ENCODE measurements at regions not wholly inside any gene's neighbourhood (a gene's known extent, or its start where the extent isn't known, plus 50 kb on each side); places are given as distances from the start of the nearest gene placed in this dataset.

DNA sequence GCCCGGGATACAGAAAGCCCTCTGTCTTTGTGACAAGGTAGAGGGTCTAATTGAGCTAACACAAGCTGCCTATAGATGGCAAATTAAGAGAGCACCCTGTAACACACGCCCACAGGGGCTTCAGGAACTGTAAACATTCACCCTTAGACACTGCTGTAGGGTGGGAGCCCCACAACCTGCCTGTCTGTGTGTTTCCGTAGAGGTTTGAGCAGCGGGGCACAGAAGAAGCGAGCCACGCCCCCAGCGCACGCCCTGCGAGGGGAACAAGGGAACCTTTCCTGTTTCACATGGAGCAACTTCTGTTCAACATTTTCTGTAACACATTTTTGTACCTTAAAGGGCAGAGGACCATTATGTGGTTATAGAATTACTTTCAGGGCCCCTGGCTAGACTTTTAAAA, 231.7 kb upstream of the EXOC2 start (continued):
- TF ChIP-seq ZNF140 (tag by site-specific recombination; IDR thresholded peaks at IDR 0.05) (no peak), GLIS2 (tag by site-specific recombination; IDR thresholded peaks at IDR 0.05) (no peak)

DNA sequence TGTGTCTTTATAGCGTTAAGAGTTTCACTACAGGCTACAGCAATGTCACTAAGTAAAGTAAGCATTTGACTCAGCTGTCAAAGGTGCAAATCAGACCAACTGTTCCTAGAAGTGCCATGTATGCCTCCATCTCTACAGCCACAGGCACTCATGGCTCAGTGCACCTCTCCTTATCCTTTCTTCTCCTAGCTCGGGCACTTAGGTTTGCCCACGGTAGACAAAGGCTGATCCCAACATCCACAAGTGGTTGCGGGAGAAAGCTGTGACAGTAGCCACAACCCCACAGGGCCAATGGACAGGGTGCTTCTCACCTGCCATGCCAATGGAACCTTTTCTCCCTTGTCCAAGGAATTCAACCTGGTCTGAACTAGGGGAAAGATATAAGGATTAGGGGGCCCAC, 228.5 kb upstream of the EXOC2 start:
- ChIA-PET CTCF (no interaction called here), POLR2A (no interaction called here)
- Histone ChIP-seq H3K9me3 (ENCODE audit: control insufficient read depth, insufficient read depth, low read depth, low read length) (no peaks in the 10 kb centered on the region; the same call in none of the 2 replicates), H3K4me3 (ENCODE audit: low read depth, low read length) (no peak overlapping the region), H3K36me3 (ENCODE audit: control insufficient read depth in 2 of 2, insufficient read depth in 1 of 2, low read length in 2 of 2) (no peaks in the 10 kb centered on the region), H3K27ac (ENCODE audit: extremely low read depth, low read depth, low read length) (no peak overlapping the region), H3K4me1 (ENCODE audit: control insufficient read depth, insufficient read depth, low read length) (no peaks in the 10 kb centered on the region)
- TF ChIP-seq ZNF426 (tag by site-specific recombination; IDR thresholded peaks at IDR 0.05) (no peak), IKZF3 (tag by site-specific recombination; IDR thresholded peaks at IDR 0.05) (no peak)

DNA sequence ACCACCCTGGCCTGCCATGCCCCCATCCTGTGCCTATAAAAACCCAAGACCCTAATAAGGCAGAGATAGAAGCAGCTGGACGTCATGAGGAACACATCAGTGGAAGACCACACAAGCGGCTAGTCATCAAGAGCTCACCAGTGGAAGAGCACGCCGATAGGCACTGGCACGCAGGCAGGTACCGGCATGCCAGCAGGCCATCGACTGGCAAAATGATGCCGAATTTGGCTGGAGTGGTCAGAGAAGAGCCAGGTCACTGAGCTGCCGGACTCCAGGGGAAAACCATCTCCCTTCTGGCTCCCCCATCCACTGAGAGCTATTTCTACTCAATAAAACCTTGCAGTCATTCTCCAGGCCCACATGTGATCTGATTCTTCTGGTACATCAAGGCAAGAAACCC, 227.6 kb upstream of the EXOC2 start:
- Histone ChIP-seq H3K36me3 (ENCODE audit: control insufficient read depth in 2 of 2, insufficient read depth in 1 of 2, low read length in 2 of 2) (no peaks in the 10 kb centered on the region), H3K27ac (ENCODE audit: extremely low read depth, low read depth, low read length) (no peak overlapping the region), H3K4me3 (ENCODE audit: low read depth, low read length) (no peak overlapping the region), H3K9me3 (ENCODE audit: control insufficient read depth, insufficient read depth, low read depth, low read length) (no peaks in the 10 kb centered on the region; the same call in none of the 2 replicates), H3K4me1 (ENCODE audit: control insufficient read depth, insufficient read depth, low read length) (no peaks in the 10 kb centered on the region)
- POLR2A ChIA-PET = no interaction called here
- CTCF ChIA-PET = interaction anchor here (0.5 kb wide), 1 partner anchor 556 kb away, joined by 3 read pairs; no protein-coding TSS in a partner anchor
- no peak for TF ChIP-seq ZNF621 (tag by site-specific recombination; IDR thresholded peaks at IDR 0.05)
- no peak for TF ChIP-seq ZNF311 (tag by site-specific recombination; IDR thresholded peaks at IDR 0.05; ENCODE audit: borderline replicate concordance)
- no peak for TF ChIP-seq PRDM1 (tag by site-specific recombination; IDR thresholded peaks at IDR 0.05)
- TF ChIP-seq HOXA7 (CRISPR knock-in tag; IDR thresholded peaks at IDR 0.05; ENCODE audit: borderline replicate concordance) = no peak
- TF ChIP-seq ZBTB20 (tag by site-specific recombination; IDR thresholded peaks at IDR 0.05) = no peak
- no peak for TF ChIP-seq ZNF335 (tag by site-specific recombination; conservative IDR thresholded peaks at IDR 0.05)
- no peak for TF ChIP-seq ZNF600 (tag by site-specific recombination; IDR thresholded peaks at IDR 0.05)
- TF ChIP-seq ZNF785 (tag by site-specific recombination; IDR thresholded peaks at IDR 0.05) = no peak
- no peak for TF ChIP-seq IKZF3 (tag by site-specific recombination; IDR thresholded peaks at IDR 0.05)
- TF ChIP-seq, protein P1, sequence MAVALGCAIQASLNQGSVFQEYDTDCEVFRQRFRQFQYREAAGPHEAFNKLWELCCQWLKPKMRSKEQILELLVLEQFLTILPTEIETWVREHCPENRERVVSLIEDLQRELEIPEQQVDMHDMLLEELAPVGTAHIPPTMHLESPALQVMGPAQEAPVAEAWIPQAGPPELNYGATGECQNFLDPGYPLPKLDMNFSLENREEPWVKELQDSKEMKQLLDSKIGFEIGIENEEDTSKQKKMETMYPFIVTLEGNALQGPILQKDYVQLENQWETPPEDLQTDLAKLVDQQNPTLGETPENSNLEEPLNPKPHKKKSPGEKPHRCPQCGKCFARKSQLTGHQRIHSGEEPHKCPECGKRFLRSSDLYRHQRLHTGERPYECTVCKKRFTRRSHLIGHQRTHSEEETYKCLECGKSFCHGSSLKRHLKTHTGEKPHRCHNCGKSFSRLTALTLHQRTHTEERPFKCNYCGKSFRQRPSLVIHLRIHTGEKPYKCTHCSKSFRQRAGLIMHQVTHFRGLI (tag by site-specific recombination; IDR thresholded peaks at IDR 0.05) = no peak
- TF ChIP-seq, protein P2, sequence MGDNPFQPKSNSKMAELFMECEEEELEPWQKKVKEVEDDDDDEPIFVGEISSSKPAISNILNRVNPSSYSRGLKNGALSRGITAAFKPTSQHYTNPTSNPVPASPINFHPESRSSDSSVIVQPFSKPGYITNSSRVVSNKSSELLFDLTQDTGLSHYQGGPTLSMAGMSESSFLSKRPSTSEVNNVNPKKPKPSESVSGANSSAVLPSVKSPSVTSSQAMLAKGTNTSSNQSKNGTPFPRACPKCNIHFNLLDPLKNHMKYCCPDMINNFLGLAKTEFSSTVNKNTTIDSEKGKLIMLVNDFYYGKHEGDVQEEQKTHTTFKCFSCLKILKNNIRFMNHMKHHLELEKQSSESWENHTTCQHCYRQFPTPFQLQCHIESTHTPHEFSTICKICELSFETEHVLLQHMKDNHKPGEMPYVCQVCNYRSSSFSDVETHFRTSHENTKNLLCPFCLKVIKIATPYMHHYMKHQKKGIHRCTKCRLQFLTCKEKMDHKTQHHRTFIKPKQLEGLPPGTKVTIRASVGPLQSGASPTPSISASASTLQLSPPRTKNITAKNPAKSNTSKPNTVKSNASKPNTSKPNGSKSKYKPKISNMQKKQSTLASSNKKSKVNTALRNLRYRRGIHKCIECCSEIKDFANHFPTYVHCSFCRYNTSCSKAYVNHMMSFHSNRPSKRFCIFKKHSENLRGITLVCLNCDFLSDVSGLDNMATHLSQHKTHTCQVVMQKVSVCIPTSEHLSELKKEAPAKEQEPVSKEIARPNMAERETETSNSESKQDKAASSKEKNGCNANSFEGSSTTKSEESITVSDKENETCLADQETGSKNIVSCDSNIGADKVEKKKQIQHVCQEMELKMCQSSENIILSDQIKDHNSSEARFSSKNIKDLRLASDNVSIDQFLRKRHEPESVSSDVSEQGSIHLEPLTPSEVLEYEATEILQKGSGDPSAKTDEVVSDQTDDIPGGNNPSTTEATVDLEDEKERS (tag by site-specific recombination; IDR thresholded peaks at IDR 0.05) = no peak
- TF ChIP-seq, protein P3, sequence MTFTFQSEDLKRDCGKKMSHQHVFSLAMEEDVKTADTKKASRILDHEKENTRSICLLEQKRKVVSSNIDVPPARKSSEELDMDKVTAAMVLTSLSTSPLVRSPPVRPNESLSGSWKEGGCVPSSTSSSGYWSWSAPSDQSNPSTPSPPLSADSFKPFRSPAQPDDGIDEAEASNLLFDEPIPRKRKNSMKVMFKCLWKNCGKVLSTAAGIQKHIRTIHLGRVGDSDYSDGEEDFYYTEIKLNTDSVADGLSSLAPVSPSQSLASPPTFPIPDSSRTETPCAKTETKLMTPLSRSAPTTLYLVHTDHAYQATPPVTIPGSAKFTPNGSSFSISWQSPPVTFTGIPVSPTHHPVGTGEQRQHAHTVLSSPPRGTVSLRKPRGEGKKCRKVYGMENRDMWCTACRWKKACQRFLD (tag by site-specific recombination; IDR thresholded peaks at IDR 0.05) = no peak
- TF ChIP-seq ZNF354C (tag by site-specific recombination; IDR thresholded peaks at IDR 0.05; ENCODE audit: borderline replicate concordance, low read depth) = no peak
- no peak for TF ChIP-seq ZNF121 (tag by site-specific recombination; IDR thresholded peaks at IDR 0.05)
- no peak for TF ChIP-seq RBAK (tag by site-specific recombination; IDR thresholded peaks at IDR 0.05)
- TF ChIP-seq, protein P4, sequence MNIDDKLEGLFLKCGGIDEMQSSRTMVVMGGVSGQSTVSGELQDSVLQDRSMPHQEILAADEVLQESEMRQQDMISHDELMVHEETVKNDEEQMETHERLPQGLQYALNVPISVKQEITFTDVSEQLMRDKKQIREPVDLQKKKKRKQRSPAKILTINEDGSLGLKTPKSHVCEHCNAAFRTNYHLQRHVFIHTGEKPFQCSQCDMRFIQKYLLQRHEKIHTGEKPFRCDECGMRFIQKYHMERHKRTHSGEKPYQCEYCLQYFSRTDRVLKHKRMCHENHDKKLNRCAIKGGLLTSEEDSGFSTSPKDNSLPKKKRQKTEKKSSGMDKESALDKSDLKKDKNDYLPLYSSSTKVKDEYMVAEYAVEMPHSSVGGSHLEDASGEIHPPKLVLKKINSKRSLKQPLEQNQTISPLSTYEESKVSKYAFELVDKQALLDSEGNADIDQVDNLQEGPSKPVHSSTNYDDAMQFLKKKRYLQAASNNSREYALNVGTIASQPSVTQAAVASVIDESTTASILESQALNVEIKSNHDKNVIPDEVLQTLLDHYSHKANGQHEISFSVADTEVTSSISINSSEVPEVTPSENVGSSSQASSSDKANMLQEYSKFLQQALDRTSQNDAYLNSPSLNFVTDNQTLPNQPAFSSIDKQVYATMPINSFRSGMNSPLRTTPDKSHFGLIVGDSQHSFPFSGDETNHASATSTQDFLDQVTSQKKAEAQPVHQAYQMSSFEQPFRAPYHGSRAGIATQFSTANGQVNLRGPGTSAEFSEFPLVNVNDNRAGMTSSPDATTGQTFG (tag by site-specific recombination; IDR thresholded peaks at IDR 0.05; ENCODE audit: borderline replicate concordance) = no peak
- TF ChIP-seq KLF1 (tag by site-specific recombination; IDR thresholded peaks at IDR 0.05) = no peak
- no peak for TF ChIP-seq ZNF140 (tag by site-specific recombination; IDR thresholded peaks at IDR 0.05)
